DOHH2 (cell line): ENCODE measurements at regions not wholly inside any gene's neighbourhood (a gene's known extent, or its start where the extent isn't known, plus 50 kb on each side); places are given as distances from the start of the nearest gene placed in this dataset.

Experiments used
- CTCF ChIP-seq: fragments of 200-600 bp; sonication (generic); IDR thresholded peaks from one replicate; pipeline ENCODE4 v1.5.1; 2014; ENCODE audit warnings: antibody characterized with exemption, mild to moderate bottlenecking, low read depth, low read length; ENCODE audit not compliant: poor library complexity, severe bottlenecking
- EZH2phosphoT487 ChIP-seq: fragments of 200-600 bp; sonication (generic); IDR thresholded peaks from 2 replicates; pipeline ENCODE4 v1.6.1; 2017; ENCODE audit warnings: borderline replicate concordance, mild to moderate bottlenecking, antibody characterized with exemption, low read length, moderate library complexity, mixed read lengths

GRCh38 chr7:17038160-17038782 is 156.5 kb upstream of the AGR3 start:
- TF ChIP-seq CTCF (no peak), EZH2phosphoT487 (no peak)
